HG03097 (cell line): ENCODE measurements at regions not wholly inside any gene's neighbourhood (a gene's known extent, or its start where the extent isn't known, plus 50 kb on each side); places are given as distances from the start of the nearest gene placed in this dataset.

ENCODE experiments used
- ATAC-seq: cut with Tn5 transposase; IDR thresholded peaks from one replicate; pipeline ENCODE4 v1.9.1; 2021; ENCODE audit not compliant: unreplicated experiment, low FRiP score

DNA sequence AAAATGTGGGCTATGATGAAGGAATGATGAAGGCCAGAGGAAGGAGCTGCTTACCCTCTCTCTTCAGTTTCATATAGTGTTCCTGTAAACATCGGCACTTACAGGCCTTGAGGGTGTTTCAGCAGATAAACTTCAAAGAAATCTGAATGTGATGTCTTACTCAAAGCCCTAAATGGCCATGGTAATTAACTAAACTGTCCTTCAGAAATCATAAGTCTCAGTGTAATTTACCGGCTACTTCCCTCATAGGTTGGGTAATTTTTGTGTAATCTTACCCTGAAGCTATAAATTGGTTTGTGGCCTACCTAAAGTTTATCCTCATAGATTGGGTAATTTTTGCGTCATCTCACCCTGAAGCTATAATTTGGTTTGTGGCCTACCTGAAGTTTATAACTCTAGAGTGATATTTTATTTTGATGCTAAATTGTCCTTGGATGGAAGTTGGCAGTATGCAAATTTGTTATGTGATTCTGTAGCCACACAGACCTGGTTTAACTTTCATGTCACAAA lies 2700.3 kb downstream of the ARAP2 start:
- no peak for ATAC-seq

DNA sequence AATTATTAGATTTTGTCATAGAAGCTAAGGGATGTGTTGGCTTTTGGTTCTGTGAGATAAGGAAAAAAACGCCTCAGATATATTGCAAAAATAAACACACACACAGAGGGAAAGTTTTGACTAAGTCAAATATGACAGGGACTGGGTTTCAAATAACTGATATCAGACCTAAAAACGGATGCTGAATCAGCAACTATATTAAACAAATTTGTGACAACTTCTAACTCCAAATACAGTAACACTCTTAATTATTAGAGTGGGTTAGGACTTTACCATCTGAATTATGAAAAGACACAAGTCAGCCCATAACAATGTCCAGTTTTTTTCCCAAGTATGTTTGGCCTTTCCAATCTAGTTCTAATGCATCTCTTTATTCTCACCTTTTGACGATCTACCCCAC lies 2693.1 kb downstream of the ARAP2 start:
- ATAC-seq: no peak

DNA sequence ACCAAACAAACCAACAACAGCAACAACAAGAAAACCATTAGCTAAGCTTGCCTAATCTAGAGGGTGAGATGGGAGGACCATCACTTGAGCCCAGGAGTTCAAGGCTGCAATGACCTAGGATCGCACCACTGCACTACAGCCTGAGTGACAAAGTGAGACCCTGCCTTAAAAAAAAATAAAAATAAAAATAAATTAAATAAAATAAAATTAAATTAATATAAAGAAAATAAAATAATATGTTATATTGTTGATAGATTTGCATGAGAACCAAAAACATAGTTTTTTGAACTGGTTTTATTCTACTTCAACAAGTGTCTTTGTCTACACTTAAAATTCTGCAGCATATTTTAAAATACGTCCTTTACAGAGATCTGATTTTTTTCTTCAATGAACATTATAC lies 2683.1 kb downstream of the ARAP2 start:
- ATAC-seq: no peak

DNA sequence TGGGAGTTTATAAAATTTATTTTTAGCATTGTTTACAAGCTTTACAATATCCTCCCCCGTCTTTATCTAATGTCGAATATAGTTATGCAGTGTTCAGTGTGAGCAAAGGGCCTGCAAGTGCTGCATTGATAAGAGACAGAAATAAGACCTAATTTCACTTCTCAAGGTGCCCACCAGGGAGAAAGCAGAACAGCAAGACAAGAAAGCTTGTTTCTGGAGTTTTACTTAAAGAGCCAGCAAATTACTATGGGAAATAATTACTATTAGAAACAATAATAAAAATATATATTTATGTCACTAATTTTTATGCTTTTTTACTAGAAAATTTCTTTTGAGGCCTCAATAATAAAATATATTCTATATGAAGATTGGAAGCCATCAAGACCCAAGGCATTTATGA lies 2677.7 kb downstream of the ARAP2 start:
- ATAC-seq: no peak

DNA sequence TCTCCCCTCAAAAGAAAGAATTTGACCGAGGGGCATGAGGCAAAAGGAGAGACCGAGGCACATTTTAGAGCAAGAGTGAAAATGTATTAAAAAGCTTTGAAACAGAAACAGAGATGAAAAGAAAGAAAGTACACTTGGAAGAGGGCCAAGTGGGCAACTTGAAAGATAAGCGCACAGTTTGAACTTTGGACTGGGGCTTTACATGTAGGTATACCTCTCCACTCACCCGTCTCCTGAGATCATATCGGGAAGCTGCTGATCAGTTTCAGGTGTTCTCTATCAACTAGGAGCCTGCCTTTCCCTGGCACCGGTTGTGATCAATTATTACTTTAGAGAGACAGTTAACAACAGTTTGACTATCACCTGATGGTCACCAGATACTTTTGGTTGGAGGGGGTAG lies 2666.5 kb downstream of the ARAP2 start:
- ATAC-seq: no peak

DNA sequence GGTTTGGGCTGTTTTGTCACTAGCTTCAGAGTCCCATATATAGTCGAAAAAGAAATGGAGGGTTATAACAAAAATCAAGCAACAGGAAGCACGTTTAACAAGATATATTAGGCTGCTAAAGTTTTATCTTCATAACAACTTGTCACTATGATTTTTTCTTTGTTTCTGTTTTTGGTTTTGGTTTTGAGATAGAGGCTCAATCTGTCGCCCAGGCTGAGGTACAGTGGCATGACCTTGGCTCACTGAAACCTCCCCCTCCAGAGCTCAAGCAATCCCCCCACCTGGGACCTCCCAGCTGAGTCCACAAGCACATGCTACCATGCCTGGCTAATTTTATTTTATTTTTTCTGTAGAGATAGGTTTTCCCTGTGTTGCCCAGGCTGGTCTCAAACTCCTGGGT lies 2664.4 kb downstream of the ARAP2 start:
- no peak for ATAC-seq

DNA sequence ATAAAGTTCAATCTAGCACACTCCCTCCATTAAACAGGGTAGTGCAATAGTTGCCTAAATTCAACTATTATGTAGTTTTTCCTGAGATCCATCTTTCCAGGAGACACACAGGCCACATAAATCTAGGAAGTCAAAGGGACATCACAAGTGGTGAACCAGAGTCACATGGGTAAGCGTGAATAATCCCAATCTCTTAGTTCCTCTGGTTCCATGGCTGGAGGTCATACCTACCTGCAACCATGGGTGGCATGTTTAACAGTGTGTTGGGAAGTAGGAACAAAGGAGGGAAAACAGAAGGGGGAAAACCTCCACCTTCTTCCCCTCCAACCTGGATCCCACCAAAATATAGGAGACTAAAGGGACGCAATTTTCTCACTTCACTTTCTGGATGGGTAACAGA lies 2651.6 kb downstream of the ARAP2 start:
- no peak for ATAC-seq

DNA sequence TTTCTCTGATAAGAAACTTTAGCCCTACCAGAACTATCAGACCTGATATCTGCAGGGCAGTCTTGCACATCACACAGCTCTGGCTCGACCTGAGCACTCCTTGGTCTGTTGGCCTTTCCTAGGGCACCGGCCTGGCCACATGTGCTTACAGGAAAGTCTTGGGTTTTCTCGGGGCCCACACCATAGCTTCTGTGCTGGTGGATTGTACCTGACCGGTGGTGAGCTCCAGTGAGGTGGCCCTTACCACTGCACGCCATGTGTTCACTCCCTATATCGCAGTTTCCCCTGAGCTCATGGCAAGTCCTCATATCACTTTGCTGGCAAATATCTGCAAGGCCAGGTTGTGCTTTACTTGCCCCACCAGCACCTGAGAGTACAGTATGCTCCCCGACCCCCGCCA lies 2637.4 kb downstream of the ARAP2 start:
- ATAC-seq: no peak

DNA sequence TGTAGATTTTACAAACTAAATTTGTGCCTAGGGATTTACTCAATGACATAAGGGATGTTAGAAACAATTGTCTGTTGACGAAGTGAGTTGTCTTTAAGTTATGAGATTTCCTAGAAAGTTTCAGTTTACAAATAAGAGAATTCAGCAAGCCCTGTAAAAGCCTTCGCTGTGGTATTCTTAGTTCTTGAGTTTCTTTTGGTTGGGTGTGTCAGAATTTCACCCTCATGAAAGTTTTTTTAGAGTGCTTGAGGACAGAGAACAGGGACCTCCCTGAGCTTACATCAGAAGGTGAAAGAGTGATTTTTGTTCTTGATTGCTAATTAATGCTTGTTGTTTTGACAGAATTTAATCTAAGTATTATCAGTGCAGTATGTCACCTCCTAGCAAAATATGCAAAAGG lies 2628.2 kb downstream of the ARAP2 start:
- ATAC-seq: no peak

DNA sequence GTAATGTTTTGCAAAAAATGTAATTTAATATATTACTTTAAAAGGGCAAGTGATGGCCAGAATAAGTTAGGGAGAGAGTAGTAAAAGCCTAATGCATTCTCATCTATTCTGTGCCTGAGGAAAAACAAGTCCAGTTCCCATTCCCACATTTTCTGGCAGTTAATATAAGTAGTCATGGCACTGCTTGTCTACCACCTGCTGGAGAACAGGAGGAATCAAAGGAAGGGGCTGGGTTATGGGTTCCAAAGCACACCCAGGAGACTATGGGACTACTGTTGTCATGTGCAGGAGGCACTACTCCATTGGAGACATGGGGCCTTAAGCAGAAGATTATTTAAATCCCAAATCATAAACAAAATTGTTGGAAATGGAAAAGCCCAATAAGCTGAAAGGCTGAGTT lies 2618.6 kb downstream of the ARAP2 start:
- no peak for ATAC-seq

DNA sequence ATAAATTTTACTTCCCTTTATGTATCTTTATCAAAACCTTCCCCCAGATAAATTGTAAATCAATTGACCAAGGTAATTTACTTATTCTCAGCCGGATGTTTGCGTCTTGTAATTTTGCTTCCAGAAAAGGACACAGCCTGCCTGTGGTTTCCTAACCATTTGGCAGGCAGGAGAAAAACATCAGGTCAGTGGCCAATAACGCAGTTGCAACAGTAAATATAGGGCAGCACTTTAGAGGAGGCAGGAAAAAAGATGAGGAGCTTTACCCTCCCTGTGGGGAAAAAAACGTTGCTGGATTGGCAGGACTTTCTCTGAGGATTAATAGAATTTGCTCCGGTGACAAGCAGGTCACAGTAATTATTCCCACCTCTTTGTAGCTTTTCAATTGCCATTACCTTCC lies 2618.1 kb downstream of the ARAP2 start:
- ATAC-seq: no peak

DNA sequence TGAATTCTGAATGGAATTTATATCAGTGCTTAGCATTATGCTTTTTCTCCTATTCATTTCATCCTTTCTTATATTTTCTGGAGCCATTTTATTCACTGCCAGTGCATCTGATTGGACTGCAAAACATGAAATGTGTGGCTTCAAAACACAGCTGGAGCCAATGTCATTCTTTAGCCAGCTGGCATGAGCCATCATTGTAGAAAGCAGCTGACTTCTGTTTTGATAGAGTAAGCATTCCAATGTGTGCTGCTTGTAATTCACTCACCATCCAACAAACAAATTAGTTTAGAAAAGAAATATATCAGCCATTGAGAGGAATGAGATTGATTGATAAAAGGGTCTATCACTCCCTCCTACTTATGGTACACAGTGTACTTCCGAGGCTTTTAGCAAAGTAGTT lies 2616.0 kb downstream of the ARAP2 start:
- no peak for ATAC-seq

DNA sequence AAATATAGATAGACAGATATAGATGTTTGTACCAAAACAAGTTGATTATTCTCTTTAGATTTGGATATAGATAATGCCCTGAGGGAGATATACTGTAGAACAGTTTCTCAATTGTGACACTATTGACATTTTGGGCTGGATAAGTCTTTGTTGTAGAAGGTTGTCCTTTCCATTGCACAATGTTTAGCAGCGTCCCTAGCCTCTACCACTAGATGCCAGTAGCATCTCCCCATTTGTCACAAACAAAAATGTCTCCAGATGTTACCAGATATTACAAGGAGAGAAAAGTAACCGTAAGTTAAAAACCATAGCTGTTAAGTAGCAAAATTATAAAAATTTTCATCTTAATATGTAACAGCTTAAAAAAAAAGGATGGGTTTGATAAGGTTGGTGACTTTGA lies 2595.3 kb downstream of the ARAP2 start:
- no peak for ATAC-seq

DNA sequence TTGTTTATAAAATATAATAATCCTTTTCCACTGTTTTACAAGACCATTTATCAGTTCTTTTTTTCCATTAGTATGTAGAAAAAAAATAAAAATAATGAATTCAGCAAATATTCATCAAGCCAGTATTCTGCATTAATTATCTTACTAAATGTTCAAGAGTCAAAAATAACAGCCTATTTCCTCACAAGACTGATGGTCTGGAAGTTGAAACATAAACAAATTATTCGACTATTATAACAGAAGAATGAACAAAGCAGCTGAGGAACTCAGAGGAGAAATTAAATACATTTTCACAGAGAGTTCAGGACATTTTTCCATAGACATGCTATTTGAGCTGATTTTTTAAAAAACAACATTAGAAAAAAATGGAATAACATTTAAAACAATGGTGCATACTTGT lies 2594.8 kb downstream of the ARAP2 start:
- no peak for ATAC-seq

DNA sequence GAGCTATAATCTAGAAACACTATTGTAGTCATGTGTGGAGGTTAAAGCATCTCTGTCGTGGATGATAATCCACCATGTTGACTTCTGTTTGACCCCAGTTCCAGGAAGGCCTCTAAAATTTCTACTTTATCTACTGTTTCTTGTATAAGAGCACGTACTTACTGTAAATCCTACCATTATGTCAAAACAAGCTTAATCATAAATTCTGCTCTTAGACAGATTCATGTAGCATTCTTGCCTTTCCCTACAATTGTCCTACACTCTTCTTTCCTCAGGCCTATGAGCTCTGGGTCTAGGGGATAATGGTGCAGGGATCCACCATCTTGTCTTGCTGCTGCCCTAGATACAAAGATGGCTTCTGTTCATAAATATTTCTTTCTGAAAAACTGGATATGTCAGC lies 2594.3 kb downstream of the ARAP2 start:
- no peak for ATAC-seq

DNA sequence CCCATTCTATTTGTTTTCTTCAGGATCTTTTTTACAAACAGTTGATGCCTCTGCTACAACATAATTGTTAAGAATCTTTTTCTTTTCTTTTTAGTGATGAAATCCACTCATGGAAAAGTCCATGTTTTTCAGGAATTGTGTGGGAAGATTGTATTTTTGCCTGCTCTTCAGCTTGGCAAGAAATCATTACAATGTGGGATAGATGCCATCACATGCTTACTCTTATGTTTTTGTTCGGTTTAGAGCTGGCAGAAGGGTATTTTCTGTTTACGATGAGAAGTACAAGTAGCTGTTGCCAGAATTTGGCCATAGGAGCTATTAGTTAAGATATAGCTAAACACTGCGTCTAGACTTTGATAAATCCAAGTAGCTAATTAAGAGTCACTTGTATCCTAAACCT lies 2585.3 kb downstream of the ARAP2 start:
- no peak for ATAC-seq

DNA sequence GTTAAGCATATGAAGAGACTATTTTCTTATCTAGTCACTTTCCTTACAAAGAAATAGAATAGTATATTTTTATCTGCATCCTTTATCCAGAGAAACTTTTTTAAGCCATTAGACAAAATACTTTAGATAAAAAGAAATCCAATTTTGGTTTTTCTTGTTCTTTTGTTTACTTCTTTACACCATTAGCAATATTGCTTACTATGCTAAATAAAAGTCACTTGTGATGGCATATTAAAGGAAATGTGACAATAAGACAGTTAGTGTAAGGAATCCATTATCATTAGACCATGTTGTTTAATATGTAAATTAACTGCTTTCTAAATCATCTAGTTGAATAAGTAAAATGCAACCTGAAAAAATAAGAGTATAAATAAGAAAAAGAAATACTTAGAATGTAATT lies 2582.7 kb downstream of the ARAP2 start:
- ATAC-seq: no peak

DNA sequence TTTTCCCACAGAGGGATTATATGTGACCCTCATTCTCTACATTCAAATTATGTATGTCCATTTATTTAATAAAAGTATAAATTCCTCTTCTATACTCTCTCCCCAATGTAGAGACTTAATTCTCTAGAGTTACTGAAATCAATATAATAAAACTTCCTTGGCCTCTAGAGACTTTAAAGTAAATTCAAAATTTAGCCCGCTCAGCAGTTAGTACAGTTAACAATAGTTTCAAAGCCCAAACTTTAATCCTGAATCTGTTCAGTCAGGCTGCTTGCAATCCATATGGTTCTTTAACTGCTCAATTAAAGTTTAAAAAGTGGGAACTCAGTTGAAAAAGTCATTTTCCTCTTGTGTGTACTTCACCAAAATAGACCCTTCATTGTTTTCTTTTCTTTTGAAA lies 2558.4 kb downstream of the ARAP2 start:
- no peak for ATAC-seq

DNA sequence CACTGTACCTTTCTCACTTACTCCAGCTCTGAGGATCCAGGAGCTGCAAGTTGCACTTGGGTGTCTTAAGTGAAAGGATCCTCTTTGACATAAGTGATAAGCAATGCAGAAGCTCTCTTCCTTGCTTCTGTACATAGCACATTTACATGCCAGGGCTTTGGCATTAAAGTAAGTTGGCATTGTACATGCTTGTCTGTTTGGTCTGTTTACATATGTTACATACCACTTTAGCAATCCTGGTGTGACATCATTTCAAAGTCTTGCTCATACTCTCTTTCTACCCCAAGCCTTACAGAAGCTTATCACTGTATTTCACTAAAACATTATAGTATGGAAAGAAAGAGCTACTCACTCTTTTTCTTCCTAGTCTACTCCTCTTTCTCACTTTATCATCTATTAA lies 2548.3 kb downstream of the ARAP2 start:
- ATAC-seq: no peak

DNA sequence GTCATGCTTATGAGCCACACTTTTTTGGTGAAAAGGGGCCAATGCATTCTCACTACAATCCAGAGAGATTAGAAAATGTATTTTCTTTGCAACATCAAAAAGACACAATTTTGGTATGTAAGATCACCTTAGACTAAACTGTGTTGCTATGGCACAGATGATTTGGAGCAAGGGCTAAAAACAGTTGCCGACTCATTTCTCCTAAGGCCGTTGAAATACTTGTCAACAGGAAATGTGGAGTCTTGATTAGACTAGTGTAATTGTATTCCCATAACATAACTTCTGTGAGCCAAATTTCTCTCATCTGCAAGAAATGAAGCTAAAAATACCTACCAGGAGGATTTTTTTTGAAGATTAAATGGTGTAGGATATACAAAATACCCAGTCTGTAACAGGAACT lies 2547.7 kb downstream of the ARAP2 start:
- no peak for ATAC-seq

DNA sequence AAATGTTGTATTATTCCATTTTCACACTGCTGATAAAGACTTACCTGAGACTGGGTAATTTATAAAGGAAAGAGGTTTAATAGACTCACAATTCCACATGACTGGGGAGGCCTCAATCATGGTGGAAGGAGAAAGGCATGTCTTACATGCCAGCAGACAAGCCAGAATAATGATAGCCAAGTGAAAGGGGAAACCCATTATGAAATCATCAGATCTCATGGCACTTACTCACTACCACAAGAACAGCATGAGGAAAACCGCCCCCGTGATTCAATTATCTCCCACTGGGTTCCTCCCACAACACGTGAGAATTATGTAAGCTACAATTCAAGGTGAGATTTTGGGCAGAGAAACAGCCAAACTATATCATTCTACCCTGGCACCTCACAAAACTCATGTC lies 2535.1 kb downstream of the ARAP2 start:
- ATAC-seq: no peak

DNA sequence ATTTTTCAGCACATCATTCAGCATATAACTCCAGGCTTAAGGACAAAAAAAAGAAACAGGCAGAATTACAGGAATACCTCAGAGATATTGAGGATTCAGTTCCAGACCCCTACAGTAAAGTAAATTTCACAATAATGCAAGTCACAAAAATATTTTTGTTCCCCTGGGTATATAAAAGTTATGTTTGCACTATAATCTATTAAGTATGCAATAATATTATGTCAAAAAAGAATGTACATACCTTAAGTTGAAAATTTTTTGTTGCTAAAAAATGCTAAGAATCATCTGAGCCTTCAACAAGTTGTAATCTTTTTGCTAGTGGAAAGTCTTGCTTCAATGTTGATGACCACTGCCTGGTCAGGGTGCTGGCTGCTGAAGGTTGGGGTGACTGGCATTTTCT lies 2532.5 kb downstream of the ARAP2 start:
- no peak for ATAC-seq

DNA sequence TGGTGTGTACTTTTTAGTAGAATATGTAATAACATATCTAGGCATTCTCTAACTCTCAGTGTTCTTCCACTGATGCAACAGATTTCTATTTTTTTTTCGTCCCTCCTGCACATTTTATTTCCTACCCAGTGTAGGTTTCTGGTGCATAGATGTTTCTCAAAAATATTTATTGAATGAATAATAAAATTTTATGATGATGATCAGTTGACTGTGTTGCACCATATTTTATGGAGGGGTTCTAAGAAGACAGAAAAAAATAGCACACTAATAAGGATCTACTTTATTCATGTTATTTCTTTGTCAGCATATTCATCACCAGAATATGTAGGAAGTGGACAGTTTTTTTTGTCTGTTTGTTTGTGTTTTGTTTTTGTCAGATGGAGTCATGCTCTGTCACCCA lies 2529.3 kb downstream of the ARAP2 start:
- no peak for ATAC-seq
